PFSK-1 (cell line): ENCODE measurements at regions not wholly inside any gene's neighbourhood (a gene's known extent, or its start where the extent isn't known, plus 50 kb on each side); places are given as distances from the start of the nearest gene placed in this dataset.

Source experiments
- FOXP2 ChIP-seq: optimal IDR thresholded peaks from 2 replicates; pipeline ENCODE3; 2011; ENCODE audit warnings: borderline replicate concordance, control low read depth, inconsistent platforms; ENCODE audit not compliant: insufficient read depth; ENCODE audit errors: extremely low read length, extremely low read depth
- POLR2AphosphoS5 ChIP-seq: IDR thresholded peaks from 2 replicates; pipeline ENCODE4 v1.6.1; 2012; ENCODE audit warnings: low read depth, mild to moderate bottlenecking, control low read depth, low read length, moderate library complexity
- REST ChIP-seq, 2 experiments: IDR thresholded peaks; 2 replicates each; pipeline versions ENCODE4 v1.6.1 to v1.8.0; 2011 to 2012; ENCODE audit warnings: low read depth in 2 of 2, low read length in 2 of 2, control low read depth in 1 of 2, inconsistent platforms in 1 of 2, mild to moderate bottlenecking in 1 of 2, moderate library complexity in 1 of 2; ENCODE audit not compliant: insufficient read depth in 1 of 2
- SIN3A ChIP-seq: IDR thresholded peaks from 2 replicates; pipeline ENCODE4 v1.6.1; 2012; ENCODE audit warnings: mild to moderate bottlenecking, low read length, moderate library complexity, borderline replicate concordance; ENCODE audit not compliant: insufficient read depth
- TAF1 ChIP-seq: IDR thresholded peaks from 2 replicates; pipeline ENCODE4 v1.6.1; 2012; ENCODE audit warnings: low read length, control low read depth, borderline replicate concordance; ENCODE audit not compliant: insufficient read depth

GRCh38 chr3:128563439-128563838 is 70.4 kb upstream of the GATA2 start:
- no peak for TF ChIP-seq FOXP2
- TF ChIP-seq SIN3A, result no peak
- TF ChIP-seq POLR2AphosphoS5, result no peak
- TF ChIP-seq REST (IDR thresholded peaks at IDR 0.05; ENCODE audit: insufficient read depth in 1 of 2, low read depth in 2 of 2, low read length in 2 of 2), result no peak
- no peak for TF ChIP-seq TAF1

- no peak for TF ChIP-seq TAF1
- TF ChIP-seq FOXP2, result no peak
- no peak for TF ChIP-seq REST (IDR thresholded peaks at IDR 0.05; ENCODE audit: insufficient read depth in 1 of 2, low read depth in 2 of 2, low read length in 2 of 2)
- no peak for TF ChIP-seq POLR2AphosphoS5
- no peak for TF ChIP-seq SIN3A
Measured at GRCh38 chr3:128561504-128561903, 68.5 kb upstream of the GATA2 start.

GRCh38 chr3:128560768-128561167 is 67.8 kb upstream of the GATA2 start:
- no peak for TF ChIP-seq POLR2AphosphoS5

GRCh38 chr3:128559486-128560225 is 66.7 kb upstream of the GATA2 start:
- TF ChIP-seq POLR2AphosphoS5, result no peak
- TF ChIP-seq TAF1, result no peak
- TF ChIP-seq REST (IDR thresholded peaks at IDR 0.05; ENCODE audit: insufficient read depth in 1 of 2, low read depth in 2 of 2, low read length in 2 of 2), result no peak
- no peak for TF ChIP-seq SIN3A

GRCh38 chr3:128557531-128558280 is 64.7 kb upstream of the GATA2 start:
- TF ChIP-seq TAF1 (no peak), REST (IDR thresholded peaks at IDR 0.05; ENCODE audit: insufficient read depth in 1 of 2, low read depth in 2 of 2, low read length in 2 of 2) (no peak), SIN3A (no peak), POLR2AphosphoS5 (no peak), FOXP2 (no peak)
